Common myeloid progenitor, CD34-positive (primary cell): ENCODE measurements at regions not wholly inside any gene's neighbourhood (a gene's known extent, or its start where the extent isn't known, plus 50 kb on each side); places are given as distances from the start of the nearest gene placed in this dataset.

Experiments used
- CTCF ChIA-PET: fragments of 350-600 bp; sonication (Branson Sonifier 250); formaldehyde crosslinking; loops from one replicate; lab custom pipeline; 2021; ENCODE audit warnings: antibody characterized with exemption; lab: Charles Lee
- POLR2A ChIA-PET: fragments of 350-600 bp; sonication (Branson Sonifier 250); formaldehyde crosslinking; loops from one replicate; lab custom pipeline; 2021; ENCODE audit warnings: antibody characterized with exemption; lab: Charles Lee
- DNase-seq, 3 donors: peaks; one replicate each; pipeline versions ENCODE4 v3.0.0 to v3.0.0-alpha.2; 2013
- H3K27ac ChIP-seq, 2 experiments: 1 replicate in 1 of 2; 2 replicates in 1 of 2; pipeline ENCODE4 v1.7.0; 2013; ENCODE audit warnings: inconsistent platforms in 2 of 2, low read length in 2 of 2, mild to moderate bottlenecking in 2 of 2, low read depth in 1 of 2, moderate library complexity in 1 of 2; ENCODE audit not compliant: severe bottlenecking in 2 of 2, insufficient read depth in 1 of 2, poor library complexity in 1 of 2
- H3K27me3 ChIP-seq, 5 experiments: replicated peaks in 2 of 5; 1 replicate in 3 of 5; 2 replicates in 2 of 5; pipeline versions ENCODE4 v1.6.1 to v1.7.0; 2013; ENCODE audit warnings: low read length in 4 of 5, mild to moderate bottlenecking in 2 of 5, moderate library complexity in 2 of 5, inconsistent platforms in 1 of 5; ENCODE audit not compliant: insufficient read depth in 5 of 5, control insufficient read depth in 4 of 5
- H3K36me3 ChIP-seq, 4 experiments: 1 replicate in 2 of 4; 2 replicates in 2 of 4; pipeline versions ENCODE4 v1.6.1 to v1.7.0; 2013; ENCODE audit warnings: low read length in 3 of 4, control low read depth in 1 of 4, mild to moderate bottlenecking in 1 of 4; ENCODE audit not compliant: control insufficient read depth in 4 of 4, insufficient read depth in 4 of 4
- H3K4me1 ChIP-seq, 4 experiments: 1 replicate in 3 of 4; 2 replicates in 1 of 4; pipeline versions ENCODE4 v1.6.1 to v1.7.1; 2013; ENCODE audit warnings: low read length in 3 of 4, mild to moderate bottlenecking in 3 of 4, control low read depth in 1 of 4, inconsistent platforms in 1 of 4, moderate library complexity in 1 of 4; ENCODE audit not compliant: control insufficient read depth in 4 of 4, insufficient read depth in 4 of 4; ENCODE audit errors: control extremely low read depth in 1 of 4
- H3K4me3 ChIP-seq, 7 experiments: 1 replicate in 4 of 7; 2 replicates in 3 of 7; pipeline versions ENCODE4 v1.5.1 to v1.7.0; 2013; ENCODE audit warnings: mild to moderate bottlenecking in 7 of 7, low read length in 6 of 7, moderate library complexity in 6 of 7, inconsistent platforms in 2 of 7, low read depth in 2 of 7, control low read depth in 1 of 7; ENCODE audit not compliant: insufficient read depth in 4 of 7, control insufficient read depth in 1 of 7; ENCODE audit errors: extremely low read depth in 1 of 7
- H3K9me3 ChIP-seq, 5 experiments: 1 replicate in 4 of 5; 2 replicates in 1 of 5; pipeline versions ENCODE4 v1.6.1 to v1.7.1; 2013; ENCODE audit warnings: low read length in 4 of 5, mild to moderate bottlenecking in 2 of 5, inconsistent platforms in 1 of 5, low read depth in 1 of 5, moderate library complexity in 1 of 5; ENCODE audit not compliant: control insufficient read depth in 4 of 5, insufficient read depth in 2 of 5; ENCODE audit errors: control extremely low read depth in 1 of 5
- WGBS: methylation state at CpG from one replicate; pipeline ENCODE4 v1.1.5; 2013; ENCODE audit not compliant: insufficient coverage; 5-methylcytosine and 5-hydroxymethylcytosine counted together

GRCh38 chr14:61139006-61139599 lies 142.0 kb downstream of the TMEM30B start:
- ChIA-PET POLR2A (no interaction called here), CTCF (no interaction called here)
- Histone ChIP-seq H3K36me3 (no peaks in the 10 kb centered on the region), H3K4me3 (no peak overlapping the region), H3K4me1 (no peaks in the 10 kb centered on the region), H3K27ac (no peak overlapping the region), H3K27me3 (no peaks in the 10 kb centered on the region), H3K9me3 (peaks cover 0 to 12% (median 5%) of the 10 kb centered on the region in 5 experiments)
- 100% methylated on average over 2 of the region's 2 CpGs for WGBS
- DNase-seq = no peak

GRCh38 chr14:61132894-61133293 lies 148.2 kb downstream of the TMEM30B start:
- Histone ChIP-seq H3K4me3 (no peak overlapping the region), H3K4me1 (no peaks in the 10 kb centered on the region), H3K27me3 (no peaks in the 10 kb centered on the region), H3K27ac (no peak overlapping the region), H3K9me3 (peaks cover 0 to 4% (median 0%) of the 10 kb centered on the region in 5 experiments), H3K36me3 (no peaks in the 10 kb centered on the region)
- CTCF ChIA-PET = no interaction called here
- 50% methylated on average over 2 of the region's 6 CpGs for WGBS
- POLR2A ChIA-PET = no interaction called here
- peak in 1 of 3 donors; percentile 17 for DNase-seq

GRCh38 chr14:61132336-61132735 lies 148.8 kb downstream of the TMEM30B start:
- Histone ChIP-seq H3K36me3 (no peaks in the 10 kb centered on the region), H3K9me3 (peaks cover 0 to 4% (median 0%) of the 10 kb centered on the region in 5 experiments), H3K27me3 (no peaks in the 10 kb centered on the region), H3K4me3 (no peak overlapping the region), H3K27ac (no peak overlapping the region), H3K4me1 (no peaks in the 10 kb centered on the region)
- POLR2A ChIA-PET = no interaction called here
- 96% methylated on average over 3 of the region's 3 CpGs for WGBS
- CTCF ChIA-PET = no interaction called here
- DNase-seq = no peak

GRCh38 chr14:61130512-61131260 lies 149.6 kb downstream of the SLC38A6 start:
- POLR2A ChIA-PET = no interaction called here
- CTCF ChIA-PET = no interaction called here
- peaks cover 0 to 3% (median 1%) of the 10 kb centered on the region in 4 experiments for H3K4me1 ChIP-seq
- no peak overlapping the region for H3K27ac ChIP-seq
- 94% methylated on average over 8 of the region's 10 CpGs for WGBS
- no peak for DNase-seq
- H3K9me3 ChIP-seq = peaks cover 0 to 4% (median 0%) of the 10 kb centered on the region in 5 experiments
- H3K27me3 ChIP-seq = peaks cover 0 to 5% (median 0%) of the 10 kb centered on the region in 5 experiments
- no peak overlapping the region for H3K4me3 ChIP-seq
- no peaks in the 10 kb centered on the region for H3K36me3 ChIP-seq

GRCh38 chr14:61129168-61129745 lies 148.2 kb downstream of the SLC38A6 start:
- Histone ChIP-seq H3K4me1 (peaks cover 0 to 3% (median 1%) of the 10 kb centered on the region in 4 experiments), H3K4me3 (no peak overlapping the region), H3K36me3 (no peaks in the 10 kb centered on the region), H3K9me3 (peaks cover 0 to 4% (median 0%) of the 10 kb centered on the region in 5 experiments), H3K27ac (no peak overlapping the region), H3K27me3 (peaks cover 0 to 9% (median 0%) of the 10 kb centered on the region in 5 experiments)
- ChIA-PET POLR2A (no interaction called here), CTCF (no interaction called here)
- 94% methylated on average over 4 of the region's 4 CpGs for WGBS
- no peak for DNase-seq

GRCh38 chr14:61128382-61129167 lies 147.5 kb downstream of the SLC38A6 start:
- no peak overlapping the region for H3K4me3 ChIP-seq
- H3K9me3 ChIP-seq = peaks cover 0 to 4% (median 1%) of the 10 kb centered on the region in 5 experiments
- H3K27me3 ChIP-seq = peaks cover 0 to 9% (median 0%) of the 10 kb centered on the region in 5 experiments
- DNase-seq = no peak
- WGBS = 93% methylated on average over 5 of the region's 6 CpGs
- H3K4me1 ChIP-seq = peaks cover 0 to 3% (median 1%) of the 10 kb centered on the region in 4 experiments
- POLR2A ChIA-PET = no interaction called here
- no peaks in the 10 kb centered on the region for H3K36me3 ChIP-seq
- no peak overlapping the region for H3K27ac ChIP-seq
- CTCF ChIA-PET = no interaction called here
